H1 (cell line): ENCODE measurements at regions not wholly inside any gene's neighbourhood (a gene's known extent, or its start where the extent isn't known, plus 50 kb on each side); places are given as distances from the start of the nearest gene placed in this dataset.

ENCODE experiments used
- CTCF ChIA-PET: fragments of 300-600 bp; sonication (Branson Sonifier 250); formaldehyde crosslinking; loops from one replicate; lab custom pipeline; 2021; ENCODE audit not compliant: partially characterized antibody; lab: Charles Lee
- POLR2A ChIA-PET: fragments of 300-600 bp; sonication (Branson Sonifier 250); formaldehyde crosslinking; loops from one replicate; lab custom pipeline; 2021; ENCODE audit warnings: inconsistent platforms; ENCODE audit not compliant: partially characterized antibody; lab: Charles Lee
- DNase-seq, 2 experiments: peaks; one replicate each; pipeline versions ENCODE4 v3.0.0 to v3.0.0-alpha.2; 2010 to 2022; ENCODE audit warnings: low spot score in 2 of 2, low read depth in 1 of 2, mixed read lengths in 1 of 2
- FAIRE-seq: peaks from 2 replicates; lab custom pipeline; 2011; peaks lifted over from hg19 to GRCh38; lab: Jason Lieb, UNC
- H2AFZ ChIP-seq: 2 replicates; pipeline ENCODE4 v1.8.1; 2012; ENCODE audit warnings: low read length, inconsistent platforms
- H2AK5ac ChIP-seq: 2 replicates; pipeline ENCODE4 v1.6.1; 2013; ENCODE audit warnings: low read depth, low read length
- H2BK120ac ChIP-seq: replicated peaks from 2 replicates; pipeline ENCODE3; 2013; ENCODE audit warnings: low read depth, low read length, inconsistent platforms
- H2BK12ac ChIP-seq: 2 replicates; pipeline ENCODE4 v1.6.1; 2013; ENCODE audit warnings: low read depth, low read length
- H2BK15ac ChIP-seq: 2 replicates; pipeline ENCODE4 v1.6.1; 2013; ENCODE audit warnings: low read length
- H2BK20ac ChIP-seq: 2 replicates; pipeline ENCODE4 v1.6.1; 2013; ENCODE audit warnings: low read length
- H2BK5ac ChIP-seq: 2 replicates; pipeline ENCODE4 v1.6.1; 2013; ENCODE audit warnings: low read depth, low read length
- H3K14ac ChIP-seq: 2 replicates; pipeline ENCODE4 v1.6.1; 2013; ENCODE audit warnings: inconsistent platforms; ENCODE audit not compliant: insufficient read length
- H3K18ac ChIP-seq: 2 replicates; pipeline ENCODE4 v1.6.1; 2013; ENCODE audit warnings: low read length; ENCODE audit errors: extremely low read depth
- H3K23ac ChIP-seq: 2 replicates; pipeline ENCODE4 v1.6.1; 2013; ENCODE audit warnings: inconsistent platforms; ENCODE audit not compliant: insufficient read length
- H3K23me2 ChIP-seq: 2 replicates; pipeline ENCODE4 v1.6.1; 2013; ENCODE audit warnings: low read depth, low read length
- H3K27ac ChIP-seq: 2 replicates; pipeline ENCODE4 v1.6.1; 2011; ENCODE audit warnings: low read depth, low read length, inconsistent platforms
- H3K27me3 ChIP-seq, 4 experiments: replicated peaks in 1 of 4; 1 replicate in 1 of 4; 2 replicates in 3 of 4; pipeline versions ENCODE4 v1.6.1 to v1.8.1; 2011 to 2013; ENCODE audit warnings: low read length in 3 of 4, mild to moderate bottlenecking in 3 of 4, inconsistent platforms in 2 of 4, mixed read lengths in 2 of 4, moderate library complexity in 1 of 4; ENCODE audit not compliant: control insufficient read depth in 3 of 4, insufficient read depth in 3 of 4; ENCODE audit errors: extremely low read depth in 1 of 4
- H3K36me3 ChIP-seq, 4 experiments: 2 replicates each; pipeline versions ENCODE4 v1.6.1 to v1.8.1; 2011 to 2013; ENCODE audit warnings: mild to moderate bottlenecking in 4 of 4, low read length in 3 of 4, moderate library complexity in 2 of 4, control low read depth in 1 of 4, inconsistent platforms in 1 of 4; ENCODE audit not compliant: insufficient read depth in 4 of 4, control insufficient read depth in 2 of 4
- H3K4ac ChIP-seq: replicated peaks from 2 replicates; pipeline ENCODE3; 2013; ENCODE audit warnings: low read length, low read depth, mixed read lengths, inconsistent platforms; ENCODE audit not compliant: insufficient read length
- H3K4me1 ChIP-seq, 4 experiments: replicated peaks in 1 of 4; 1 replicate in 1 of 4; 2 replicates in 3 of 4; pipeline versions ENCODE4 v1.6.1 to v1.8.1; 2011 to 2013; ENCODE audit warnings: low read length in 3 of 4, inconsistent platforms in 2 of 4, mixed read lengths in 1 of 4; ENCODE audit not compliant: insufficient read depth in 4 of 4, control insufficient read depth in 3 of 4
- H3K4me2 ChIP-seq, 2 experiments: 2 replicates each; pipeline versions ENCODE4 v1.6.1 to v1.8.1; 2011 to 2013; ENCODE audit warnings: low read depth in 2 of 2, low read length in 2 of 2, control low read depth in 1 of 2, inconsistent platforms in 1 of 2, mild to moderate bottlenecking in 1 of 2; ENCODE audit not compliant: insufficient read depth in 1 of 2
- H3K4me3 ChIP-seq, 4 experiments: fragments of 200-600, 300-600 bp in 1 of 4; sonication (generic), shearing (Covaris generic), sonication (Bioruptor Twin) in 1 of 4; 2 replicates each; pipeline versions ENCODE4 v1.5.1 to v1.8.1; 2011 to 2016; ENCODE audit warnings: low read length in 4 of 4, low read depth in 3 of 4, control low read depth in 2 of 4, inconsistent platforms in 2 of 4, mild to moderate bottlenecking in 2 of 4, mixed read lengths in 1 of 4, moderate library complexity in 1 of 4; ENCODE audit not compliant: insufficient read depth in 2 of 4; ENCODE audit errors: extremely low read depth in 1 of 4
- H3K56ac ChIP-seq: replicated peaks from 2 replicates; pipeline ENCODE3; 2013; ENCODE audit warnings: low read depth, mild to moderate bottlenecking, mixed read lengths, low read length, inconsistent platforms; ENCODE audit not compliant: insufficient read length
- H3K79me1 ChIP-seq: 2 replicates; pipeline ENCODE4 v1.6.1; 2013; ENCODE audit warnings: low read depth, low read length, control low read depth
- H3K79me2 ChIP-seq, 2 experiments: 2 replicates each; pipeline versions ENCODE4 v1.6.1 to v1.8.1; 2012 to 2013; ENCODE audit warnings: low read length in 2 of 2, mild to moderate bottlenecking in 2 of 2, inconsistent platforms in 1 of 2; ENCODE audit not compliant: insufficient read depth in 2 of 2, control insufficient read depth in 1 of 2
- H3K9ac ChIP-seq, 4 experiments: replicated peaks in 1 of 4; 1 replicate in 1 of 4; 2 replicates in 3 of 4; pipeline versions ENCODE4 v1.6.1 to v1.8.1; 2011 to 2013; ENCODE audit warnings: low read depth in 3 of 4, low read length in 3 of 4, control low read depth in 2 of 4, mild to moderate bottlenecking in 2 of 4, moderate library complexity in 2 of 4, inconsistent platforms in 1 of 4; ENCODE audit errors: extremely low read depth in 1 of 4
- H3K9me3 ChIP-seq, 2 experiments: 2 replicates each; pipeline versions ENCODE4 v1.6.1 to v1.8.1; 2012 to 2013; ENCODE audit warnings: mild to moderate bottlenecking in 2 of 2, moderate library complexity in 2 of 2, control low read depth in 1 of 2, inconsistent platforms in 1 of 2, low read depth in 1 of 2, low read length in 1 of 2, mixed read lengths in 1 of 2; ENCODE audit not compliant: insufficient read depth in 2 of 2
- H4K20me1 ChIP-seq, 2 experiments: replicated peaks in 1 of 2; 2 replicates each; pipeline versions ENCODE3 to v1.8.1; 2011 to 2013; ENCODE audit warnings: inconsistent platforms in 2 of 2, low read length in 2 of 2, mild to moderate bottlenecking in 1 of 2; ENCODE audit not compliant: insufficient read depth in 2 of 2, control insufficient read depth in 1 of 2
- H4K5ac ChIP-seq: 2 replicates; pipeline ENCODE4 v1.6.1; 2013; ENCODE audit warnings: low read length, low read depth, mixed read lengths, inconsistent platforms; ENCODE audit not compliant: insufficient read length
- H4K8ac ChIP-seq: 2 replicates; pipeline ENCODE4 v1.8.0; 2013; ENCODE audit warnings: mild to moderate bottlenecking, moderate library complexity, low read length, inconsistent platforms; ENCODE audit not compliant: insufficient read depth; ENCODE audit errors: extremely low read depth
- H4K91ac ChIP-seq: replicated peaks from 2 replicates; pipeline ENCODE3; 2013; ENCODE audit warnings: low read length, mixed read lengths, inconsistent platforms; ENCODE audit not compliant: insufficient read length
- BACH1 ChIP-seq: IDR thresholded peaks from 2 replicates; pipeline ENCODE4 v1.6.1; 2012; ENCODE audit warnings: low read length, improper control_type of control experiment
- BCL11A ChIP-seq, 2 experiments: IDR thresholded peaks; one replicate each; pipeline ENCODE4 v1.6.1; 2011; ENCODE audit warnings: low read depth in 2 of 2, low read length in 2 of 2, mild to moderate bottlenecking in 2 of 2
- CREB1 ChIP-seq: IDR thresholded peaks from 2 replicates; pipeline ENCODE4 v1.6.1; 2012; ENCODE audit warnings: inconsistent platforms
- EGR1 ChIP-seq: IDR thresholded peaks from 2 replicates; pipeline ENCODE4 v1.6.1; 2011; ENCODE audit warnings: low read depth, low read length, borderline replicate concordance
- FOSL1 ChIP-seq: IDR thresholded peaks from 2 replicates; pipeline ENCODE4 v1.6.1; 2011; ENCODE audit warnings: mild to moderate bottlenecking, low read depth, low read length, moderate library complexity; ENCODE audit not compliant: insufficient read depth
- GABPA ChIP-seq: IDR thresholded peaks from 2 replicates; pipeline ENCODE4 v1.6.1; 2011; ENCODE audit warnings: mild to moderate bottlenecking, low read length, moderate library complexity, borderline replicate concordance; ENCODE audit not compliant: insufficient read depth
- KDM1A ChIP-seq: fragments of 200-600, 300-600 bp; sonication (generic); IDR thresholded peaks from 2 replicates; pipeline ENCODE4 v1.7.1; 2016; ENCODE audit warnings: mild to moderate bottlenecking, low read length, borderline replicate concordance
- KDM4A ChIP-seq: IDR thresholded peaks from one replicate; pipeline ENCODE4 v1.7.1; 2012; ENCODE audit warnings: low read depth, mild to moderate bottlenecking, moderate library complexity, low read length, inconsistent platforms; ENCODE audit not compliant: severe bottlenecking
- MAX ChIP-seq: IDR thresholded peaks from 2 replicates; pipeline ENCODE4 v1.6.1; 2012; ENCODE audit warnings: inconsistent platforms
- POU5F1 ChIP-seq: IDR thresholded peaks from 2 replicates; pipeline ENCODE4 v1.6.1; 2011; ENCODE audit warnings: low read depth, mild to moderate bottlenecking, low read length, moderate library complexity
- SP4 ChIP-seq: IDR thresholded peaks from 2 replicates; pipeline ENCODE4 v1.6.1; 2012; ENCODE audit warnings: low read length, inconsistent platforms
- WGBS, 2 experiments: shearing (Covaris generic) in 1 of 2; methylation state at CpG; one replicate each; pipeline versions ENCODE4 v1.1.6 to v1.1.7; 2013 to 2015; ENCODE audit warnings: low lambda C conversion rate in 2 of 2, mixed read lengths in 2 of 2, inconsistent platforms in 1 of 2, low coverage in 1 of 2, missing lambda C conversion rate in 1 of 2; ENCODE audit not compliant: insufficient replicate concordance in 2 of 2, insufficient coverage in 1 of 2, insufficient read length in 1 of 2; ENCODE audit errors: extremely low coverage in 1 of 2, missing lambda C conversion rate in 1 of 2; 5-methylcytosine and 5-hydroxymethylcytosine counted together

- no peak overlapping the region for H3K18ac ChIP-seq
- no peaks in the 10 kb centered on the region for H3K23me2 ChIP-seq
- H2AK5ac ChIP-seq: no peak overlapping the region
- H3K9ac ChIP-seq: no peak overlapping the region
- no peak overlapping the region for H4K5ac ChIP-seq
- H3K36me3 ChIP-seq: no peaks in the 10 kb centered on the region
- no peak overlapping the region; the same call in 1 of the 2 replicates for H2BK20ac ChIP-seq
- H3K27ac ChIP-seq: no peak overlapping the region
- no peak overlapping the region for H4K91ac ChIP-seq
- H2AFZ ChIP-seq: peak overlapping the region; percentile 18; the same call in 1 of the 2 replicates
- H3K4ac ChIP-seq: no peak overlapping the region
- no peaks in the 10 kb centered on the region for H4K20me1 ChIP-seq
- no peak overlapping the region for H2BK15ac ChIP-seq
- DNase-seq (no peak), FAIRE-seq (no peak)
- H3K79me2 ChIP-seq: no peaks in the 10 kb centered on the region
- ChIA-PET CTCF (no interaction called here), POLR2A (interaction anchor here (1.1 to 2.1 kb wide), 3 partner anchors 9 to 14 kb away, joined by 3 to 6 read pairs (median 4); no protein-coding TSS in a partner anchor)
- H4K8ac ChIP-seq: no peak overlapping the region
- no peaks in the 10 kb centered on the region for H3K9me3 ChIP-seq
- H2BK5ac ChIP-seq: no peak overlapping the region; the same call in 1 of the 2 replicates
- TF ChIP-seq POU5F1 (no peak), KDM4A (no peak), BCL11A (IDR thresholded peaks at IDR 0.05; ENCODE audit: low read depth in 2 of 2, low read length in 2 of 2) (no peak), BACH1 (no peak), MAX (no peak), EGR1 (no peak), CREB1 (no peak), KDM1A (no peak), FOSL1 (no peak), GABPA (no peak), SP4 (no peak)
- H2BK120ac ChIP-seq: no peak overlapping the region
- no peaks in the 10 kb centered on the region for H3K79me1 ChIP-seq
- no peak overlapping the region for H2BK12ac ChIP-seq
- no peaks in the 10 kb centered on the region for H3K27me3 ChIP-seq
- no peak overlapping the region for H3K4me3 ChIP-seq
- no peak overlapping the region for H3K14ac ChIP-seq
- H3K4me2 ChIP-seq: no peak overlapping the region
- no peak overlapping the region for H3K23ac ChIP-seq
- WGBS, 2 experiments: 64% methylated on average over 1 of the region's 1 CpG; no CpG with 5 or more reads in 1 of the 2 experiments
- no peak overlapping the region for H3K56ac ChIP-seq
- peaks cover 0 to 7% (median 2%) of the 10 kb centered on the region in 4 experiments; a peak in 2 of 7 replicates for H3K4me1 ChIP-seq
These were observed 56.4 kb upstream of the SAMSN1 start for GRCh38 chr21:14602382-14602958.
